ENCODE measurements at regions not wholly inside any gene's neighbourhood (a gene's known extent, or its start where the extent isn't known, plus 50 kb on each side); places are given as distances from the start of the nearest gene placed in this dataset.
A peak's percentile ranks its signal among the peaks of the same experiment; 100 is the strongest.

- DNase-seq: no peak
These were observed 1495.0 kb downstream of the BRD1 start for GRCh38 chr22:48332438-48333322.

GRCh38 chr22:48331691-48332220 lies 1495.9 kb downstream of the BRD1 start:
- no peak for DNase-seq

DNA sequence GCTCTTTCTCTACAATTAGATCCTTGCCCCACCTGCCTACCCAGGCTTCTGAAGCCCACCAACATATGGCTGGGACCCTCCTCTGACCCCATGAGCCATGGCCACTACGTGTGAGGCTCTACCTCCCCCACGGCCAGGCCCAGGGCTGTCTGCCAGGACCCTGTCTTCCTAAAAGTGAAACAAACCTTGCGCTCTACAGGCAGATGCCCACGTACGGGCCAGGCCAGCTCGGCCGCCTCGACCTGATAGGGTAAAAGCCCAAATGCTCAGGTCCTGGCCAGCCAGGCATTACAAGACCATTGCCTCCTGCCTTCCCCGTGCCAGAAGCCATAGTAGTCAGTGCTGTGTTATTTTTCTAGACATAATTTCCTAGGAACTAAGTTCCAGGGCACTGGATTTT lies 1496.4 kb downstream of the BRD1 start:
- no peak for DNase-seq

DNA sequence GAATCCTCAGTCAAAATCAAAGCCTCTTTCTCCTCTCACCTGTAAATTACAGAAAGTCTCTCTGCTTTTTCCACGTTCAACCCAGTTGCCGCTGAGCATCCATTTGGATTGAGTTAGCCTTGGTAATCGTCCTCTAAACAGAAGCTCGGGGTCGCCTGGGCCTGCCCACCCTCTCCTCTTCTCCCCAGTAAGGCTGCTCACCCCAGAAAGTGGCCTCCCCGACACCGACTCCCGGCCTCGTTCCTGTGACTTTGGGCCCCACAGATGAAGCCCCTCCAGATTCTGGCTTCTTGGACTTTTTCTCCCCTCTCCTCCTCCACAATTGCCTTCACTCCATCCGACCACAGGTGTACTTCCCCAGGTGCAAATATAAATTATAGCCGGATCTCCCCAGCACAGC lies 1500.0 kb downstream of the BRD1 start:
- no peak for DNase-seq

- no peak for DNase-seq
These were observed 1503.9 kb downstream of the BRD1 start for GRCh38 chr22:48323746-48324145.

DNA sequence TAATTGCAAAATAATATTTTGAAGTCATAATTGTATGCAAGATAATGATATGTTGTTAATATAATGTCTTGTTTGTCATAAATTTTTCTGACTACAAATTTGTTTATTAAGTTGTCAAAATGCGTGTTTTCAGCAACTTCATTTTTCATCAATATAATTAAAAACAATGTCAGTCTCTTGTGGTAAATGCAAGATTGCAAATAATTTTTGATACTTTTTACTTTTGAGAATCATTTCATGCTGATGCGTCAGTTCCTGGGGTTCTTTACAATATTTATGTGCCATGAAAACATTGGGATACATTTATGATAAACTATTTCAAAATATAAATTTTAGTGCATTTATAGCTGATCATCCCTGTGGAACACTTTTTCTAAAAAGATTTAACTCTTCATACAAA lies 1504.8 kb downstream of the BRD1 start:
- no peak for DNase-seq

GRCh38 chr22:48321986-48322545 lies 1505.6 kb downstream of the BRD1 start:
- no peak for DNase-seq

- no peak for DNase-seq
These were observed 1506.8 kb downstream of the BRD1 start for GRCh38 chr22:48320683-48321451.

DNA sequence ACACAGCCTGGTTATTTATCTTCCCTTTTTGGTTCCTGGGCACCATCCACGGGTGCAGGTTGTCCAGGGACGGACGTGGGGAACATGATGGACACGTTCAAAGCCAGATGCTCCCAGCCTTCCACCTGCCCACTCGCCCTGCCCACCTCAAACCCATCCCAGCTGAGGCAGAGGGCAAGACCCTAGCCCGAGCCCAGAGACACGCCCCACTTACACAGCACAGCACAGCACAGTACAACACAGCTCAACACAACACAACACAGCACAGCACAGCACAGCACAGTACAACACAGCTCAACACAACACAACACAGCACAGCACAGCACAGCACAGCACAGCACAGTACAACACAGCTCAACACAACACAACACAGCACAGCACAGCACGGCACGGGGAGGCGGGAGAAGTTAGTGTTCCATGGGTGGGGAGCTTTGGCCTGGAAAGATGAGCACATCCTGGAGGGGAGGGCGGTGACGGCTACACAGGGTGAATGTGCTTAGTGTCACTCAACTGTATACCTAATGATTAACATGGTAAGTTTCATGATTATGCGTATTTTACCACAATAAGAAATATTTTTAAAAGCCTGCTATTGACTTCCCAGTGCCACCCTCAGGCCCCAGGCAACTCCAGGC lies 1507.5 kb downstream of the BRD1 start:
- no peak for DNase-seq

DNA sequence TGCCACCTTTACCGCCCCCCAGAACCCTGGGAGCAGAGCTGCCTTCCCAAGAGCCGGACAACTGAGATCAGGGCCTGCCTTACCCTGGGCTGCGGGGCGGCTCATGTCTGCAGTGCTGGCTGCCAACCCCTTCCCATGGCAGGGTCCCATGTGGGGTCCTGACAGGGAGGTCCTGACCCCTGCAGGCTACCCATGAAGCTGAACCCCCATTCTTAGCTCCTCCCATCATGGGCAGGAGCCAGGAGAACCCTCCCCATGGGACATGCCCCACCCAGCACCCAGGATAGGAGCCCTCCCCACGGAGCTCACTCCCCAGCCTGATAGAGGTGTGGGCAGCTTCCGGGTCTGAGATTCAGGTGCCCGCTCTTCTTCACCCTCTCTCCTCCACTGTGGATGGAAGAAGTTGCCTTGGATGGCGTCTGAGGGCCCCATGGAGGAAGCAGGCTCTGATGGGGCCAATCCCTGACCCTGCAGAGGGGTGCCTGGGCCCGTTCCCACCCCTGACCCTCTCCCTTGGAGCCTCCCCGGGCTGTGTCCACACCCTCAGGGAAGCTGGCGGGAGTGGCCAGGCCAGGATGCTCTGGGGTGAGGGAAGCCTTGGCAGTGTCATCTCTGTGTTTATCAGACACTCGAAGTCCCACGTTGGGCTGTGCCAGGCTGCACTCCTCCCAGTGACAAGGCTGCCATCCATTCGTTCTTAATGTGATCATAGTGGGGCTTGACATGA lies 1508.2 kb downstream of the BRD1 start:
- no peak for DNase-seq

DNA sequence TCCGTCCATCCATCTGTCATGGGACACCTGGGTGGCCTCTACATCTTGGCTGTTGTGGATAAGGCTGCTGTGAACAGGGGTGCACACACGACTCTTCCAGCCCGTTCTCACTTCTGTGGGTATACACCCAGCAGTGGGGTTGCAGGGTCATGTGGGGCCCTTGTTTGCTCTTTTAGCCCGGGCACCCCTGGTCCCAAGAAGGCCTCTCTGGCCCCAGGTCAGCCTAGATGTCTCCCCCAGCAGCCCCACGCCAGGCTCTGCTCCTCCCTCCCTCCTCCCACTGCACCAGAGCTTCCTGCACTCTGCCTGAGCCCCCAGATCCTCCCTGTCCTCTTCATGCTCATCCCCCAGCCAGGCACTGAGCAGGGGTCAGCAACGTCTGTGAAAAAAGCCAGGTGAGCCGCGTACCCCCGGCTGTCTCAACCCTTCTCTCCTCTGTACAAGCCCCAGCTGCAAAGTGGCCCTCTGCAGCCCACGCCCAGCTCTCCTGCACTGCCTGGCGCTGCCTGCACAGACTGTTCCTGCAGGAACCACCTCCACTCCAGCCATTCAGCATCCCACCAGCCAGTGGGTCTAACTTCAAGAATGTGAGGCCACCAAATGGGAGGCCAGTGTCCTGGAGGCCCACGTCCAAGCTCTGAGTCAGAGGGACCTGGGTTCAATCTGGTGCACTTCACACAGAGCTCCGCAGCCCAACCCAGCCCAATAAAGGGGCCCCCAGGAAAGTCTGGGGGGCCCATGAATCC lies 1508.9 kb downstream of the BRD1 start:
- no peak for DNase-seq

- DNase-seq: no peak
These were observed 1509.5 kb downstream of the BRD1 start for GRCh38 chr22:48318173-48318572.

GRCh38 chr22:48316257-48317250 lies 1511.1 kb downstream of the BRD1 start:
- no peak for DNase-seq

GRCh38 chr22:48315439-48316256 lies 1512.0 kb downstream of the BRD1 start:
- DNase-seq: no peak

- DNase-seq: no peak
These were observed 1513.6 kb downstream of the BRD1 start for GRCh38 chr22:48314073-48314472.

GRCh38 chr22:48313175-48313830 lies 1514.4 kb downstream of the BRD1 start:
- no peak for DNase-seq

DNA sequence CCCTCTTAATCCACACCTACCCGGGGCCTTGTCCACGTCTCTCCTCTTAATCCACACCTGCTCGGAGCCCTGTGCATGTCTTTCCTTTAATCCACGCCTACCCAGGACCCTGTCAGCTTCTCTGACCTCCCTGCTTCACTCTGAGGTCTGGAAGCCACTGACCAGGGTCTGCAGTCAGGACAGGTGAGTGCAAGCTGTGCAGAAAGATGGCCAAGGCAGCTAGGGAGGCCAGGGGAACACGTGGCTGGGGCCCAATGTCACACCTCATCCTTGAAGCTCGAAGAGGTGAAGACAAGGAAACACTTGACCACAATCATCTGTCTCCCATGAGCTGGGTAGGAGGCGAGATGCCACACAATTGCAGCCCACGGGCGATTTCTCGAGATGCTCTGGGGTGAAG lies 1516.9 kb downstream of the BRD1 start:
- DNase-seq: no peak

GRCh38 chr22:48310289-48310688 lies 1517.4 kb downstream of the BRD1 start:
- DNase-seq: no peak

DNA sequence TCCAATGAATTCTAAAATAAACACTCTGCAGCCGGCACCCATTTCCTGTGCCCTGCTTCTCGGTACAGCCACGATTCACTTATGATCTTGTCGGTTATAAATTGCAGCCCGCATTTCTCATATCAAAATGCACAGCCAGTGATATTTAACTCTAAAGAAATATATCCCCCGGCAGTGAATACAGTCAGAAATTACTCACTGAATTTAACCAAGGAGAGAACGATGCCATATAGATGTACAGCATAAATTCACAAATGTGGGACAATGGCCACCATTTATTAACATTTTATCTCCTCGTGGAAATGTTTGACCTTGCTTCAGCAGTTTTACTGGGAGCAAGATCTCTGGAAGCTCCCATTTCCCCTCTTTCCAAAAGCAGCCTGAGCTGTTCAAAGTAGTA lies 1517.8 kb downstream of the BRD1 start:
- DNase-seq: peak; percentile 9
